H1 (cell line): ENCODE measurements at regions not wholly inside any gene's neighbourhood (a gene's known extent, or its start where the extent isn't known, plus 50 kb on each side); places are given as distances from the start of the nearest gene placed in this dataset.

Source experiments
- CBX8 ChIP-seq: fragments of 300-800, 300-1000 bp; sonication (generic); IDR thresholded peaks from 2 replicates; pipeline ENCODE4 v1.7.1; 2016; ENCODE audit warnings: low read depth, low read length, borderline replicate concordance
- EGR1 ChIP-seq: IDR thresholded peaks from 2 replicates; pipeline ENCODE4 v1.6.1; 2011; ENCODE audit warnings: low read depth, low read length, borderline replicate concordance
- GABPA ChIP-seq: IDR thresholded peaks from 2 replicates; pipeline ENCODE4 v1.6.1; 2011; ENCODE audit warnings: mild to moderate bottlenecking, low read length, moderate library complexity, borderline replicate concordance; ENCODE audit not compliant: insufficient read depth
- HDAC2 ChIP-seq, 2 experiments: fragments of 300-600 bp in 1 of 2; sonication (generic) in 1 of 2; IDR thresholded peaks; 2 replicates each; pipeline ENCODE4 v1.6.1; 2011 to 2012; ENCODE audit warnings: low read depth in 2 of 2, low read length in 2 of 2, mild to moderate bottlenecking in 2 of 2, moderate library complexity in 2 of 2, borderline replicate concordance in 1 of 2, inconsistent platforms in 1 of 2
- MAFK ChIP-seq: IDR thresholded peaks from 2 replicates; pipeline ENCODE4 v1.6.1; 2012; ENCODE audit warnings: low read depth, mild to moderate bottlenecking, improper control_type of control experiment, low read length
- POU5F1 ChIP-seq: IDR thresholded peaks from 2 replicates; pipeline ENCODE4 v1.6.1; 2011; ENCODE audit warnings: low read depth, mild to moderate bottlenecking, low read length, moderate library complexity
- YY1 ChIP-seq: IDR thresholded peaks from 2 replicates; pipeline ENCODE4 v1.6.1; 2011; ENCODE audit warnings: low read depth, mild to moderate bottlenecking, low read length
- TF ChIP-seq, protein P1 (sequence below): fragments of 300-600 bp; sonication (generic); IDR thresholded peaks from 2 replicates; pipeline ENCODE4 v1.7.1; 2012; ENCODE audit warnings: low read length, moderate library complexity, mild to moderate bottlenecking, inconsistent platforms; ENCODE audit not compliant: insufficient replicate concordance
- TF ChIP-seq, protein P2 (sequence below): IDR thresholded peaks from 2 replicates; pipeline ENCODE4 v1.6.1; 2011; ENCODE audit warnings: low read length, improper control_type of control experiment

DNA sequence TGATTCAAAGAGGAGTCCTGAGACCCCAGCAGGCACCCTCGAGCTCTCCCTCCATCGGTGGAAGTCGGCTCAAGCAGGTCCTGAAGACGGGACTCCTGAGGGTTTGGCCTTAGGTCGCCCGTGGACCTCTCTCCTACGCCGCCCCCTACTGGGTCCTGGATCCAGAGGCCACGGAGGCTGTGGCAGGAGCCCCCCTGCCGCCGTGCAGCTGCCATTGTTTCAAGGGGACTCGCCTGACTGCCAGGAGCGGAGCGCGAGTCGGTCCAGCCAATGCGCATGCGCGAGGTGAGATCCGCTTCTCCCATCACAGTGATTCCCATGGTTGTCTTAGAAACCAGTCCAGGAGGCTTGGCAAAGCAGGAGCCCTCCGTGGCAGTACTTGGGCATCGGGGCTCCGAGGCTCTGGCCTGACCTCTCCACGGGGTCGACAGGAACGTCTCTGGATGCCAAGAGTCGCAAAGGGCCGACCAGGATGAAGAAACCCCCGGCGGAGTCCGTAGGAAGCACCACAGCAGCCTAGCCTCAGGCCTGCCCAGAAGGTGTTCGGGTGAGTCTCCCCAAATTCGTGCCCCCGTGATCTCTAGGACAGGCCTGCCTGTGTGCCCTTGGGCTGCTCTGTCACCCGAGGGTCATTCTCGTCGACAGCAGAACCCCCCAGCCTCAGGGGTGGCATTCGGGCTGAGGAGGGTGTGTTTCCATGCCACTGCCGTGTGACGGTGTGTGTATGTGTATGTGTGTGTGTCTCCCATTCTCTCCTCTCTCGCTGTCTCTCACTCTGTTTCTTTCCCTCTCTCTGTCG lies 322.3 kb downstream of the ZNF716 start (continued):
- TF ChIP-seq, protein P1, sequence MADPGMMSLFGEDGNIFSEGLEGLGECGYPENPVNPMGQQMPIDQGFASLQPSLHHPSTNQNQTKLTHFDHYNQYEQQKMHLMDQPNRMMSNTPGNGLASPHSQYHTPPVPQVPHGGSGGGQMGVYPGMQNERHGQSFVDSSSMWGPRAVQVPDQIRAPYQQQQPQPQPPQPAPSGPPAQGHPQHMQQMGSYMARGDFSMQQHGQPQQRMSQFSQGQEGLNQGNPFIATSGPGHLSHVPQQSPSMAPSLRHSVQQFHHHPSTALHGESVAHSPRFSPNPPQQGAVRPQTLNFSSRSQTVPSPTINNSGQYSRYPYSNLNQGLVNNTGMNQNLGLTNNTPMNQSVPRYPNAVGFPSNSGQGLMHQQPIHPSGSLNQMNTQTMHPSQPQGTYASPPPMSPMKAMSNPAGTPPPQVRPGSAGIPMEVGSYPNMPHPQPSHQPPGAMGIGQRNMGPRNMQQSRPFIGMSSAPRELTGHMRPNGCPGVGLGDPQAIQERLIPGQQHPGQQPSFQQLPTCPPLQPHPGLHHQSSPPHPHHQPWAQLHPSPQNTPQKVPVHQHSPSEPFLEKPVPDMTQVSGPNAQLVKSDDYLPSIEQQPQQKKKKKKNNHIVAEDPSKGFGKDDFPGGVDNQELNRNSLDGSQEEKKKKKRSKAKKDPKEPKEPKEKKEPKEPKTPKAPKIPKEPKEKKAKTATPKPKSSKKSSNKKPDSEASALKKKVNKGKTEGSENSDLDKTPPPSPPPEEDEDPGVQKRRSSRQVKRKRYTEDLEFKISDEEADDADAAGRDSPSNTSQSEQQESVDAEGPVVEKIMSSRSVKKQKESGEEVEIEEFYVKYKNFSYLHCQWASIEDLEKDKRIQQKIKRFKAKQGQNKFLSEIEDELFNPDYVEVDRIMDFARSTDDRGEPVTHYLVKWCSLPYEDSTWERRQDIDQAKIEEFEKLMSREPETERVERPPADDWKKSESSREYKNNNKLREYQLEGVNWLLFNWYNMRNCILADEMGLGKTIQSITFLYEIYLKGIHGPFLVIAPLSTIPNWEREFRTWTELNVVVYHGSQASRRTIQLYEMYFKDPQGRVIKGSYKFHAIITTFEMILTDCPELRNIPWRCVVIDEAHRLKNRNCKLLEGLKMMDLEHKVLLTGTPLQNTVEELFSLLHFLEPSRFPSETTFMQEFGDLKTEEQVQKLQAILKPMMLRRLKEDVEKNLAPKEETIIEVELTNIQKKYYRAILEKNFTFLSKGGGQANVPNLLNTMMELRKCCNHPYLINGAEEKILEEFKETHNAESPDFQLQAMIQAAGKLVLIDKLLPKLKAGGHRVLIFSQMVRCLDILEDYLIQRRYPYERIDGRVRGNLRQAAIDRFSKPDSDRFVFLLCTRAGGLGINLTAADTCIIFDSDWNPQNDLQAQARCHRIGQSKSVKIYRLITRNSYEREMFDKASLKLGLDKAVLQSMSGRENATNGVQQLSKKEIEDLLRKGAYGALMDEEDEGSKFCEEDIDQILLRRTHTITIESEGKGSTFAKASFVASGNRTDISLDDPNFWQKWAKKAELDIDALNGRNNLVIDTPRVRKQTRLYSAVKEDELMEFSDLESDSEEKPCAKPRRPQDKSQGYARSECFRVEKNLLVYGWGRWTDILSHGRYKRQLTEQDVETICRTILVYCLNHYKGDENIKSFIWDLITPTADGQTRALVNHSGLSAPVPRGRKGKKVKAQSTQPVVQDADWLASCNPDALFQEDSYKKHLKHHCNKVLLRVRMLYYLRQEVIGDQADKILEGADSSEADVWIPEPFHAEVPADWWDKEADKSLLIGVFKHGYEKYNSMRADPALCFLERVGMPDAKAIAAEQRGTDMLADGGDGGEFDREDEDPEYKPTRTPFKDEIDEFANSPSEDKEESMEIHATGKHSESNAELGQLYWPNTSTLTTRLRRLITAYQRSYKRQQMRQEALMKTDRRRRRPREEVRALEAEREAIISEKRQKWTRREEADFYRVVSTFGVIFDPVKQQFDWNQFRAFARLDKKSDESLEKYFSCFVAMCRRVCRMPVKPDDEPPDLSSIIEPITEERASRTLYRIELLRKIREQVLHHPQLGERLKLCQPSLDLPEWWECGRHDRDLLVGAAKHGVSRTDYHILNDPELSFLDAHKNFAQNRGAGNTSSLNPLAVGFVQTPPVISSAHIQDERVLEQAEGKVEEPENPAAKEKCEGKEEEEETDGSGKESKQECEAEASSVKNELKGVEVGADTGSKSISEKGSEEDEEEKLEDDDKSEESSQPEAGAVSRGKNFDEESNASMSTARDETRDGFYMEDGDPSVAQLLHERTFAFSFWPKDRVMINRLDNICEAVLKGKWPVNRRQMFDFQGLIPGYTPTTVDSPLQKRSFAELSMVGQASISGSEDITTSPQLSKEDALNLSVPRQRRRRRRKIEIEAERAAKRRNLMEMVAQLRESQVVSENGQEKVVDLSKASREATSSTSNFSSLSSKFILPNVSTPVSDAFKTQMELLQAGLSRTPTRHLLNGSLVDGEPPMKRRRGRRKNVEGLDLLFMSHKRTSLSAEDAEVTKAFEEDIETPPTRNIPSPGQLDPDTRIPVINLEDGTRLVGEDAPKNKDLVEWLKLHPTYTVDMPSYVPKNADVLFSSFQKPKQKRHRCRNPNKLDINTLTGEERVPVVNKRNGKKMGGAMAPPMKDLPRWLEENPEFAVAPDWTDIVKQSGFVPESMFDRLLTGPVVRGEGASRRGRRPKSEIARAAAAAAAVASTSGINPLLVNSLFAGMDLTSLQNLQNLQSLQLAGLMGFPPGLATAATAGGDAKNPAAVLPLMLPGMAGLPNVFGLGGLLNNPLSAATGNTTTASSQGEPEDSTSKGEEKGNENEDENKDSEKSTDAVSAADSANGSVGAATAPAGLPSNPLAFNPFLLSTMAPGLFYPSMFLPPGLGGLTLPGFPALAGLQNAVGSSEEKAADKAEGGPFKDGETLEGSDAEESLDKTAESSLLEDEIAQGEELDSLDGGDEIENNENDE, result no peak
- TF ChIP-seq EGR1 (no peak), YY1 (no peak), HDAC2 (IDR thresholded peaks at IDR 0.05; ENCODE audit: borderline replicate concordance in 1 of 2, low read depth in 2 of 2, low read length in 2 of 2) (no peak), MAFK (no peak), POU5F1 (no peak), GABPA (no peak), CBX8 (no peak)
- TF ChIP-seq, protein P2, sequence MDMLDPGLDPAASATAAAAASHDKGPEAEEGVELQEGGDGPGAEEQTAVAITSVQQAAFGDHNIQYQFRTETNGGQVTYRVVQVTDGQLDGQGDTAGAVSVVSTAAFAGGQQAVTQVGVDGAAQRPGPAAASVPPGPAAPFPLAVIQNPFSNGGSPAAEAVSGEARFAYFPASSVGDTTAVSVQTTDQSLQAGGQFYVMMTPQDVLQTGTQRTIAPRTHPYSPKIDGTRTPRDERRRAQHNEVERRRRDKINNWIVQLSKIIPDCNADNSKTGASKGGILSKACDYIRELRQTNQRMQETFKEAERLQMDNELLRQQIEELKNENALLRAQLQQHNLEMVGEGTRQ, result no peak
